H1 (cell line): ENCODE measurements at regions not wholly inside any gene's neighbourhood (a gene's known extent, or its start where the extent isn't known, plus 50 kb on each side); places are given as distances from the start of the nearest gene placed in this dataset.

ENCODE experiments used
- CTCF ChIA-PET: fragments of 300-600 bp; sonication (Branson Sonifier 250); formaldehyde crosslinking; loops from one replicate; lab custom pipeline; 2021; ENCODE audit not compliant: partially characterized antibody; lab: Charles Lee
- POLR2A ChIA-PET: fragments of 300-600 bp; sonication (Branson Sonifier 250); formaldehyde crosslinking; loops from one replicate; lab custom pipeline; 2021; ENCODE audit warnings: inconsistent platforms; ENCODE audit not compliant: partially characterized antibody; lab: Charles Lee
- DNase-seq, 2 experiments: peaks; one replicate each; pipeline versions ENCODE4 v3.0.0 to v3.0.0-alpha.2; 2010 to 2022; ENCODE audit warnings: low spot score in 2 of 2, low read depth in 1 of 2, mixed read lengths in 1 of 2
- FAIRE-seq: peaks from 2 replicates; lab custom pipeline; 2011; peaks lifted over from hg19 to GRCh38; lab: Jason Lieb, UNC
- H2AFZ ChIP-seq: 2 replicates; pipeline ENCODE4 v1.8.1; 2012; ENCODE audit warnings: low read length, inconsistent platforms
- H2AK5ac ChIP-seq: 2 replicates; pipeline ENCODE4 v1.6.1; 2013; ENCODE audit warnings: low read depth, low read length
- H2BK120ac ChIP-seq: replicated peaks from 2 replicates; pipeline ENCODE3; 2013; ENCODE audit warnings: low read depth, low read length, inconsistent platforms
- H2BK12ac ChIP-seq: 2 replicates; pipeline ENCODE4 v1.6.1; 2013; ENCODE audit warnings: low read depth, low read length
- H2BK15ac ChIP-seq: 2 replicates; pipeline ENCODE4 v1.6.1; 2013; ENCODE audit warnings: low read length
- H2BK20ac ChIP-seq: 2 replicates; pipeline ENCODE4 v1.6.1; 2013; ENCODE audit warnings: low read length
- H2BK5ac ChIP-seq: 2 replicates; pipeline ENCODE4 v1.6.1; 2013; ENCODE audit warnings: low read depth, low read length
- H3K14ac ChIP-seq: 2 replicates; pipeline ENCODE4 v1.6.1; 2013; ENCODE audit warnings: inconsistent platforms; ENCODE audit not compliant: insufficient read length
- H3K18ac ChIP-seq: 2 replicates; pipeline ENCODE4 v1.6.1; 2013; ENCODE audit warnings: low read length; ENCODE audit errors: extremely low read depth
- H3K23ac ChIP-seq: 2 replicates; pipeline ENCODE4 v1.6.1; 2013; ENCODE audit warnings: inconsistent platforms; ENCODE audit not compliant: insufficient read length
- H3K23me2 ChIP-seq: 2 replicates; pipeline ENCODE4 v1.6.1; 2013; ENCODE audit warnings: low read depth, low read length
- H3K27ac ChIP-seq: 2 replicates; pipeline ENCODE4 v1.6.1; 2011; ENCODE audit warnings: low read depth, low read length, inconsistent platforms
- H3K27me3 ChIP-seq, 4 experiments: replicated peaks in 1 of 4; 1 replicate in 1 of 4; 2 replicates in 3 of 4; pipeline versions ENCODE4 v1.6.1 to v1.8.1; 2011 to 2013; ENCODE audit warnings: low read length in 3 of 4, mild to moderate bottlenecking in 3 of 4, inconsistent platforms in 2 of 4, mixed read lengths in 2 of 4, moderate library complexity in 1 of 4; ENCODE audit not compliant: control insufficient read depth in 3 of 4, insufficient read depth in 3 of 4; ENCODE audit errors: extremely low read depth in 1 of 4
- H3K36me3 ChIP-seq, 4 experiments: 2 replicates each; pipeline versions ENCODE4 v1.6.1 to v1.8.1; 2011 to 2013; ENCODE audit warnings: mild to moderate bottlenecking in 4 of 4, low read length in 3 of 4, moderate library complexity in 2 of 4, control low read depth in 1 of 4, inconsistent platforms in 1 of 4; ENCODE audit not compliant: insufficient read depth in 4 of 4, control insufficient read depth in 2 of 4
- H3K4ac ChIP-seq: replicated peaks from 2 replicates; pipeline ENCODE3; 2013; ENCODE audit warnings: low read length, low read depth, mixed read lengths, inconsistent platforms; ENCODE audit not compliant: insufficient read length
- H3K4me1 ChIP-seq, 4 experiments: replicated peaks in 1 of 4; 1 replicate in 1 of 4; 2 replicates in 3 of 4; pipeline versions ENCODE4 v1.6.1 to v1.8.1; 2011 to 2013; ENCODE audit warnings: low read length in 3 of 4, inconsistent platforms in 2 of 4, mixed read lengths in 1 of 4; ENCODE audit not compliant: insufficient read depth in 4 of 4, control insufficient read depth in 3 of 4
- H3K4me2 ChIP-seq, 2 experiments: 2 replicates each; pipeline versions ENCODE4 v1.6.1 to v1.8.1; 2011 to 2013; ENCODE audit warnings: low read depth in 2 of 2, low read length in 2 of 2, control low read depth in 1 of 2, inconsistent platforms in 1 of 2, mild to moderate bottlenecking in 1 of 2; ENCODE audit not compliant: insufficient read depth in 1 of 2
- H3K4me3 ChIP-seq, 4 experiments: fragments of 200-600, 300-600 bp in 1 of 4; sonication (generic), shearing (Covaris generic), sonication (Bioruptor Twin) in 1 of 4; 2 replicates each; pipeline versions ENCODE4 v1.5.1 to v1.8.1; 2011 to 2016; ENCODE audit warnings: low read length in 4 of 4, low read depth in 3 of 4, control low read depth in 2 of 4, inconsistent platforms in 2 of 4, mild to moderate bottlenecking in 2 of 4, mixed read lengths in 1 of 4, moderate library complexity in 1 of 4; ENCODE audit not compliant: insufficient read depth in 2 of 4; ENCODE audit errors: extremely low read depth in 1 of 4
- H3K56ac ChIP-seq: replicated peaks from 2 replicates; pipeline ENCODE3; 2013; ENCODE audit warnings: low read depth, mild to moderate bottlenecking, mixed read lengths, low read length, inconsistent platforms; ENCODE audit not compliant: insufficient read length
- H3K79me1 ChIP-seq: 2 replicates; pipeline ENCODE4 v1.6.1; 2013; ENCODE audit warnings: low read depth, low read length, control low read depth
- H3K79me2 ChIP-seq, 2 experiments: 2 replicates each; pipeline versions ENCODE4 v1.6.1 to v1.8.1; 2012 to 2013; ENCODE audit warnings: low read length in 2 of 2, mild to moderate bottlenecking in 2 of 2, inconsistent platforms in 1 of 2; ENCODE audit not compliant: insufficient read depth in 2 of 2, control insufficient read depth in 1 of 2
- H3K9ac ChIP-seq, 4 experiments: replicated peaks in 1 of 4; 1 replicate in 1 of 4; 2 replicates in 3 of 4; pipeline versions ENCODE4 v1.6.1 to v1.8.1; 2011 to 2013; ENCODE audit warnings: low read depth in 3 of 4, low read length in 3 of 4, control low read depth in 2 of 4, mild to moderate bottlenecking in 2 of 4, moderate library complexity in 2 of 4, inconsistent platforms in 1 of 4; ENCODE audit errors: extremely low read depth in 1 of 4
- H3K9me3 ChIP-seq, 2 experiments: 2 replicates each; pipeline versions ENCODE4 v1.6.1 to v1.8.1; 2012 to 2013; ENCODE audit warnings: mild to moderate bottlenecking in 2 of 2, moderate library complexity in 2 of 2, control low read depth in 1 of 2, inconsistent platforms in 1 of 2, low read depth in 1 of 2, low read length in 1 of 2, mixed read lengths in 1 of 2; ENCODE audit not compliant: insufficient read depth in 2 of 2
- H4K20me1 ChIP-seq, 2 experiments: replicated peaks in 1 of 2; 2 replicates each; pipeline versions ENCODE3 to v1.8.1; 2011 to 2013; ENCODE audit warnings: inconsistent platforms in 2 of 2, low read length in 2 of 2, mild to moderate bottlenecking in 1 of 2; ENCODE audit not compliant: insufficient read depth in 2 of 2, control insufficient read depth in 1 of 2
- H4K5ac ChIP-seq: 2 replicates; pipeline ENCODE4 v1.6.1; 2013; ENCODE audit warnings: low read length, low read depth, mixed read lengths, inconsistent platforms; ENCODE audit not compliant: insufficient read length
- H4K8ac ChIP-seq: 2 replicates; pipeline ENCODE4 v1.8.0; 2013; ENCODE audit warnings: mild to moderate bottlenecking, moderate library complexity, low read length, inconsistent platforms; ENCODE audit not compliant: insufficient read depth; ENCODE audit errors: extremely low read depth
- H4K91ac ChIP-seq: replicated peaks from 2 replicates; pipeline ENCODE3; 2013; ENCODE audit warnings: low read length, mixed read lengths, inconsistent platforms; ENCODE audit not compliant: insufficient read length
- CEBPB ChIP-seq: IDR thresholded peaks from 2 replicates; pipeline ENCODE4 v1.6.1; 2012; ENCODE audit warnings: low read depth, low read length
- CHD2 ChIP-seq: IDR thresholded peaks from 2 replicates; pipeline ENCODE4 v1.6.1; 2012; ENCODE audit warnings: low read length, improper control_type of control experiment
- CREB1 ChIP-seq: IDR thresholded peaks from 2 replicates; pipeline ENCODE4 v1.6.1; 2012; ENCODE audit warnings: inconsistent platforms
- E2F6 ChIP-seq: IDR thresholded peaks from 2 replicates; pipeline ENCODE4 v1.6.1; 2012; ENCODE audit warnings: inconsistent platforms
- GTF2F1 ChIP-seq: IDR thresholded peaks from 2 replicates; pipeline ENCODE4 v1.6.1; 2012; ENCODE audit warnings: low read depth, low read length, improper control_type of control experiment, borderline replicate concordance
- JUN ChIP-seq: IDR thresholded peaks from 2 replicates; pipeline ENCODE4 v1.6.1; 2011; ENCODE audit warnings: low read depth, mild to moderate bottlenecking, improper control_type of control experiment, low read length
- POLR2AphosphoS5 ChIP-seq: IDR thresholded peaks from 2 replicates; pipeline ENCODE4 v1.6.1; 2011; ENCODE audit warnings: low read depth, low read length
- POU5F1 ChIP-seq: IDR thresholded peaks from 2 replicates; pipeline ENCODE4 v1.6.1; 2011; ENCODE audit warnings: low read depth, mild to moderate bottlenecking, low read length, moderate library complexity
- SAP30 ChIP-seq: fragments of 300-600 bp; sonication (generic); IDR thresholded peaks from 2 replicates; pipeline ENCODE4 v1.7.1; 2012; ENCODE audit warnings: low read length, moderate library complexity, mild to moderate bottlenecking, inconsistent platforms; ENCODE audit not compliant: insufficient read depth, insufficient replicate concordance
- SIX5 ChIP-seq: IDR thresholded peaks from 2 replicates; pipeline ENCODE4 v1.6.1; 2011; ENCODE audit warnings: mild to moderate bottlenecking, low read depth, low read length
- TAF7 ChIP-seq: optimal IDR thresholded peaks from 2 replicates; pipeline ENCODE3; 2011; ENCODE audit warnings: low read depth, mild to moderate bottlenecking, inconsistent platforms, low read length, moderate library complexity, borderline replicate concordance
- ZNF274 ChIP-seq: IDR thresholded peaks from 2 replicates; pipeline ENCODE4 v1.7.0; 2012; ENCODE audit warnings: low read length, borderline replicate concordance; ENCODE audit errors: extremely low read depth
- WGBS, 2 experiments: shearing (Covaris generic) in 1 of 2; methylation state at CpG; one replicate each; pipeline versions ENCODE4 v1.1.6 to v1.1.7; 2013 to 2015; ENCODE audit warnings: low lambda C conversion rate in 2 of 2, mixed read lengths in 2 of 2, inconsistent platforms in 1 of 2, low coverage in 1 of 2, missing lambda C conversion rate in 1 of 2; ENCODE audit not compliant: insufficient replicate concordance in 2 of 2, insufficient coverage in 1 of 2, insufficient read length in 1 of 2; ENCODE audit errors: extremely low coverage in 1 of 2, missing lambda C conversion rate in 1 of 2; 5-methylcytosine and 5-hydroxymethylcytosine counted together
- TF ChIP-seq, protein P1 (sequence below): IDR thresholded peaks from 2 replicates; pipeline ENCODE4 v1.6.1; 2012; ENCODE audit warnings: inconsistent platforms
- TF ChIP-seq, protein P2 (sequence below): IDR thresholded peaks from 2 replicates; pipeline ENCODE4 v1.6.1; 2011; ENCODE audit warnings: low read length, improper control_type of control experiment

GRCh38 chr6:74057326-74057725 is 361.3 kb downstream of the CD109 start:
- Histone ChIP-seq H3K14ac (no peak overlapping the region), H4K20me1 (no peaks in the 10 kb centered on the region), H3K27me3 (no peaks in the 10 kb centered on the region), H2AK5ac (no peak overlapping the region), H2AFZ (no peak overlapping the region), H4K8ac (no peak overlapping the region), H3K79me2 (no peaks in the 10 kb centered on the region), H4K5ac (no peak overlapping the region), H3K56ac (no peak overlapping the region), H3K36me3 (no peaks in the 10 kb centered on the region), H3K4me3 (no peak overlapping the region), H3K9ac (no peak overlapping the region), H3K18ac (no peak overlapping the region), H3K4ac (no peak overlapping the region), H2BK12ac (no peak overlapping the region), H4K91ac (no peak overlapping the region), H2BK20ac (no peak overlapping the region), H2BK5ac (no peak overlapping the region), H3K23me2 (no peaks in the 10 kb centered on the region), H3K23ac (no peak overlapping the region), H2BK15ac (no peak overlapping the region), H3K9me3 (no peaks in the 10 kb centered on the region), H3K79me1 (no peaks in the 10 kb centered on the region), H3K4me1 (no peaks in the 10 kb centered on the region), H3K4me2 (no peak overlapping the region), H2BK120ac (no peak overlapping the region), H3K27ac (no peak overlapping the region)
- DNase-seq (no peak), FAIRE-seq (no peak)
- 84% methylated on average over 2 of the region's 2 CpGs; no CpG with 5 or more reads in 1 of the 2 experiments for WGBS, 2 experiments
- CTCF ChIA-PET: interaction anchor here (0.6 to 0.7 kb wide), 2 partner anchors 295 to 317 kb away, joined by 3 to 5 read pairs; no protein-coding TSS in a partner anchor
- POLR2A ChIA-PET: no interaction called here
- TF ChIP-seq SAP30: no peak
- TF ChIP-seq POLR2AphosphoS5: no peak
- TF ChIP-seq, protein P1, sequence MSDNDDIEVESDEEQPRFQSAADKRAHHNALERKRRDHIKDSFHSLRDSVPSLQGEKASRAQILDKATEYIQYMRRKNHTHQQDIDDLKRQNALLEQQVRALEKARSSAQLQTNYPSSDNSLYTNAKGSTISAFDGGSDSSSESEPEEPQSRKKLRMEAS: no peak
- no peak for TF ChIP-seq POU5F1
- TF ChIP-seq SIX5: no peak
- no peak for TF ChIP-seq GTF2F1
- TF ChIP-seq TAF7: no peak
- TF ChIP-seq, protein P2, sequence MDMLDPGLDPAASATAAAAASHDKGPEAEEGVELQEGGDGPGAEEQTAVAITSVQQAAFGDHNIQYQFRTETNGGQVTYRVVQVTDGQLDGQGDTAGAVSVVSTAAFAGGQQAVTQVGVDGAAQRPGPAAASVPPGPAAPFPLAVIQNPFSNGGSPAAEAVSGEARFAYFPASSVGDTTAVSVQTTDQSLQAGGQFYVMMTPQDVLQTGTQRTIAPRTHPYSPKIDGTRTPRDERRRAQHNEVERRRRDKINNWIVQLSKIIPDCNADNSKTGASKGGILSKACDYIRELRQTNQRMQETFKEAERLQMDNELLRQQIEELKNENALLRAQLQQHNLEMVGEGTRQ: no peak
- no peak for TF ChIP-seq JUN
- TF ChIP-seq CEBPB: no peak
- TF ChIP-seq E2F6: no peak
- no peak for TF ChIP-seq ZNF274
- TF ChIP-seq CHD2: no peak
- TF ChIP-seq CREB1: no peak
